ENCODE measurements at regions not wholly inside any gene's neighbourhood (a gene's known extent, or its start where the extent isn't known, plus 50 kb on each side); places are given as distances from the start of the nearest gene placed in this dataset.

DNA sequence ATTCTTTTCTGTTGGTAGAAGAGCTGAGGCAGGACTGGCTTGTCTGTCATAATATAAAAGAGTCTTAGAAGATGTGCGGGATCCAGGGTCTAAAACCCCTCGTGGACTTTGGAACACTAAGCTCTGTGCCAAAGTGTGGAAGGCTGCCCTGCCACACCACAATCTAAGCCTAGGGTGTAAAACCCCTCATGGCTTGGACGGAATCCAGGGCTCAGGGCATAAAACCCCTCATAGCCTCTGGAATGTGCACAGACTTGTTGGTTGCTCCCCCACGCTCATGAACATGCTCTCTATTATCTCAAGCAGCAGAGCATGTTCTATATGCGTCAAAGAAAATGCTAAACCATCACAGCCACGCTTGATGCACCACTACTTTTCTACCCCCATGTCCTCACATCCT, 483.6 kb downstream of the GABRG1 start:
- TF ChIP-seq, protein P1, sequence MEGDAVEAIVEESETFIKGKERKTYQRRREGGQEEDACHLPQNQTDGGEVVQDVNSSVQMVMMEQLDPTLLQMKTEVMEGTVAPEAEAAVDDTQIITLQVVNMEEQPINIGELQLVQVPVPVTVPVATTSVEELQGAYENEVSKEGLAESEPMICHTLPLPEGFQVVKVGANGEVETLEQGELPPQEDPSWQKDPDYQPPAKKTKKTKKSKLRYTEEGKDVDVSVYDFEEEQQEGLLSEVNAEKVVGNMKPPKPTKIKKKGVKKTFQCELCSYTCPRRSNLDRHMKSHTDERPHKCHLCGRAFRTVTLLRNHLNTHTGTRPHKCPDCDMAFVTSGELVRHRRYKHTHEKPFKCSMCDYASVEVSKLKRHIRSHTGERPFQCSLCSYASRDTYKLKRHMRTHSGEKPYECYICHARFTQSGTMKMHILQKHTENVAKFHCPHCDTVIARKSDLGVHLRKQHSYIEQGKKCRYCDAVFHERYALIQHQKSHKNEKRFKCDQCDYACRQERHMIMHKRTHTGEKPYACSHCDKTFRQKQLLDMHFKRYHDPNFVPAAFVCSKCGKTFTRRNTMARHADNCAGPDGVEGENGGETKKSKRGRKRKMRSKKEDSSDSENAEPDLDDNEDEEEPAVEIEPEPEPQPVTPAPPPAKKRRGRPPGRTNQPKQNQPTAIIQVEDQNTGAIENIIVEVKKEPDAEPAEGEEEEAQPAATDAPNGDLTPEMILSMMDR (IDR thresholded peaks at IDR 0.05): no peak
- TF ChIP-seq POLR2A (IDR thresholded peaks at IDR 0.05): no peak
